ENCODE measurements at regions not wholly inside any gene's neighbourhood (a gene's known extent, or its start where the extent isn't known, plus 50 kb on each side); places are given as distances from the start of the nearest gene placed in this dataset.

DNA sequence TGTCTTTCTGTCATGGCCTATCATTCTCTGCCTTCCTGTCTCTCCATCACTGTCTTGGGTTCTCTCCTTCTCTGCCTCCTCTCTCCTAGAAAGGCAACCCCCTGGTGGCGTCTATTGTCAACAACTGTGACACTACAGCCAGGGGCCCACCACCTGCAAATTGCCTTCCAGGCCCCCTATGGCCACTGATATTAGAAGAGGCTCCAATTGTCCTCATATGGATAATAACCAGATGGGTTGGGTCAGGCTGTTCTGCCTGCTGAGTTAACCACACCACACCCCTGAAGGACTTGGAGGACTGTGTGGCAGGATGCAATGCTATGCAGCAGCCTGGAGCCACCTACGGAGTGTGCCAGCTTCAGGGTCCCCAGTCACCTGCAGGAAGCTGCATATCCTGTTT lies 665.0 kb downstream of the NTRK3 start:
- H3K4me1 ChIP-seq (ENCODE audit: insufficient read depth, low read length) = peaks cover under 1% of the 10 kb centered on the region
- Mint-ChIP-seq H3K9me3 (peaks cover 0 to 3% (median 1%) of the 10 kb centered on the region in 5 donors), H3K4me3 (no peak overlapping the region), H3K36me3 (no peaks in the 10 kb centered on the region), H3K27ac (peak overlapping the region in 1 of 8 donors; percentile 97), H3K4me1 (peaks cover 0 to 10% (median 6%) of the 10 kb centered on the region in 3 donors), H3K27me3 (peaks cover 0 to 6% of the 10 kb centered on the region in 2 donors)
- DNase-seq = no peak
- no peak overlapping the region for H3K4me3 ChIP-seq (ENCODE audit: low read length)
- no peak overlapping the region for H3K27ac ChIP-seq (ENCODE audit: low read depth, low read length)
- CTCF ChIA-PET = no interaction called here
- no peaks in the 10 kb centered on the region for H3K9me3 ChIP-seq (ENCODE audit: low read length)
- H3K27me3 ChIP-seq (ENCODE audit: insufficient read depth, low read length, poor library complexity, severe bottlenecking) = no peaks in the 10 kb centered on the region
- POLR2A ChIA-PET = no interaction called here
- no peaks in the 10 kb centered on the region for H3K36me3 ChIP-seq (ENCODE audit: insufficient read depth, low read length)

DNA sequence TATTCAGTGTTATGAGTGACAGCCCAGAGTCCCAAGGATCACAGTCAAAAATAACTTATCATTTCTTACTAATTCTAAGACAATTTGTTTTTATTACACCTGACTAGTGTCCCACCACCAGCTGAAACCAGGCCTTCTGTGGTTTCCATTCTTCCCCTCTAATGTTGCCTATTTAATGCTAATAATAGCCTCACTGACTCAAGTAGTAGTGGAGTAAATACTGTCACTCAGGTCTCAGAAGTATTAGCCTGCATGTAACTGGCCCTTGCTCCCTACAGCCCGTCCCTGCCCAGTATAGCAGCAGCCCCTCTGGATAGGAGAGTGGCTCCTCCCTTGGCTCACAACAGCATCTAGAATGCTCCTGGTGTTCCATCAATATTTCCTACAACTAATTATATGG lies 665.5 kb downstream of the NTRK3 start:
- no peak overlapping the region for H3K4me3 ChIP-seq (ENCODE audit: low read length)
- H3K27ac ChIP-seq (ENCODE audit: low read depth, low read length) = no peak overlapping the region
- no peak for DNase-seq
- CTCF ChIA-PET = no interaction called here
- H3K9me3 ChIP-seq (ENCODE audit: low read length) = no peaks in the 10 kb centered on the region
- H3K4me1 ChIP-seq (ENCODE audit: insufficient read depth, low read length) = no peaks in the 10 kb centered on the region
- Mint-ChIP-seq H3K9me3 (peaks cover 0 to 3% (median 1%) of the 10 kb centered on the region in 5 donors), H3K36me3 (no peaks in the 10 kb centered on the region), H3K4me1 (peaks cover 0 to 9% (median 3%) of the 10 kb centered on the region in 3 donors), H3K27ac (no peak overlapping the region), H3K27me3 (peaks cover 0 to 6% of the 10 kb centered on the region in 2 donors), H3K4me3 (no peak overlapping the region)
- no peaks in the 10 kb centered on the region for H3K36me3 ChIP-seq (ENCODE audit: insufficient read depth, low read length)
- POLR2A ChIA-PET = no interaction called here
- no peaks in the 10 kb centered on the region for H3K27me3 ChIP-seq (ENCODE audit: insufficient read depth, low read length, poor library complexity, severe bottlenecking)

DNA sequence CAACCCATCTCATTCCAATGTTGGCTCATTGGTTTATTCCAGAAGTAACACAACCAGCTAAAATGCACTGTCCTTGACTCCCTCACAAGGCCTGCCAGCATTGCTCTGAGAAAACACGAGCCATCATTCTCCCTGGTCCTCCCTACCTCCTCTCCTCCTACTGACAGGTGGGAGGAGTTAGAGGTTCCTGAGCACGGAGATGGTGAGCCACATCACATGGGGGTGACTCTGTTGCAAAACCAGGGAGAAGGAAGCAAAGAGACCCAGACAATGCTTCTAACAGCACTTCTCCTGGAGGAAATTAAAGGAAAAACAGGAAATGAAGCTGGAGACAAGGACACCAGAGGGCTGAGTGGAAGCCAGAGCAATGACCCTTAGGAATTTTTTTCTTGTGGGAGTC lies 667.4 kb downstream of the NTRK3 start:
- Histone ChIP-seq H3K9me3 (ENCODE audit: low read length) (no peaks in the 10 kb centered on the region), H3K27me3 (ENCODE audit: insufficient read depth, low read length, poor library complexity, severe bottlenecking) (no peaks in the 10 kb centered on the region), H3K4me1 (ENCODE audit: insufficient read depth, low read length) (no peaks in the 10 kb centered on the region), H3K27ac (ENCODE audit: low read depth, low read length) (no peak overlapping the region), H3K36me3 (ENCODE audit: insufficient read depth, low read length) (no peaks in the 10 kb centered on the region), H3K4me3 (ENCODE audit: low read length) (no peak overlapping the region)
- peaks cover 0 to under 1% (median 0%) of the 10 kb centered on the region in 3 donors for H3K4me1 Mint-ChIP-seq
- H3K27me3 Mint-ChIP-seq = peaks cover 0 to 6% of the 10 kb centered on the region in 2 donors
- CTCF ChIA-PET = no interaction called here
- POLR2A ChIA-PET = no interaction called here
- DNase-seq = no peak
- H3K27ac Mint-ChIP-seq = no peak overlapping the region
- no peaks in the 10 kb centered on the region for H3K36me3 Mint-ChIP-seq
- no peak overlapping the region for H3K4me3 Mint-ChIP-seq
- peaks cover 0 to 3% (median 1%) of the 10 kb centered on the region in 5 donors for H3K9me3 Mint-ChIP-seq

DNA sequence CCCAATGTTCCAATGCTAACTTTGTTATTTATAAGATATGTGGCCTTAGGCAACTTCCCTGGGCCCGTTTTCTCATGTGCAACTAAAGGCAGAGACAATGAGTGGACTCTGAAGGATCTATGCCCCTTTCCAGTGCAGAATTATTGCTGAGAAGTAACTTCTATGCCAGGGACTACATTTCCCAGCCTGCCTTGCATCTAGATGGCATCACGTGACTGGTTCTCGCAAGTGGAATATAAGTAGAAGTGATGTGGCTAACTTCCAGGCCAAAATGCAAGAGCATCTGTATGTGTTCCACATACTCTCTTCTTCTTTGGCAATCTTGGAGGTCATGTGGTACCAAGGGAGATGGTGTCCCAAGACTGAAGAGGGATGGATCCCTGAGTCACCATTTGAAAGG lies 674.4 kb downstream of the NTRK3 start:
- H3K9me3 ChIP-seq (ENCODE audit: low read length) = no peaks in the 10 kb centered on the region
- CTCF ChIA-PET = no interaction called here
- no peaks in the 10 kb centered on the region for H3K27me3 Mint-ChIP-seq

DNA sequence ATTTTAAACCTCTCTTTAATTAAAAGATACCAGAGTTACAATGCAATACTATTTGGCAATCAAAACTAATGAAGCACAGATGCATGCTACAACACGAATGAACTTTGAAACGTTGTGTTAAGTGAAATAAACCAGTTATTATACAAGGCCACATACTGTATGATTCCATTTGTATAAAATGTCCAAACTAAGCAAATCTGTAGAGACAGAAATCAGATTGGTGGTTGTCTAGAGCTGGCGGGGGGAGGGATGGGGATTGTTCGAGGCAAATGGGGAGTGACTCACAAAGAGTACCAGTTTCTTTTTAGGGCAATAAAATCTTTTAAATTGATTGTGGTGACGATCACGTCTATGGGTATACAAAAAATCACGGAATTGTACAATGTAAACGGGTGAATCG lies 677.0 kb downstream of the NTRK3 start:
- Histone ChIP-seq H3K4me3 (ENCODE audit: low read length) (no peak overlapping the region), H3K36me3 (ENCODE audit: insufficient read depth, low read length) (no peaks in the 10 kb centered on the region), H3K9me3 (ENCODE audit: low read length) (no peaks in the 10 kb centered on the region), H3K4me1 (ENCODE audit: insufficient read depth, low read length) (no peaks in the 10 kb centered on the region), H3K27me3 (ENCODE audit: insufficient read depth, low read length, poor library complexity, severe bottlenecking) (no peaks in the 10 kb centered on the region), H3K27ac (ENCODE audit: low read depth, low read length) (no peak overlapping the region)
- Mint-ChIP-seq H3K4me3 (no peak overlapping the region), H3K27ac (no peak overlapping the region), H3K9me3 (peaks cover 0 to 2% (median 0%) of the 10 kb centered on the region in 5 donors), H3K27me3 (no peaks in the 10 kb centered on the region), H3K4me1 (no peaks in the 10 kb centered on the region), H3K36me3 (no peaks in the 10 kb centered on the region)
- no peak for DNase-seq
- CTCF ChIA-PET = no interaction called here
- POLR2A ChIA-PET = no interaction called here

More for the DNA sequence above, 674.4 kb downstream of the NTRK3 start:
- Histone ChIP-seq H3K4me1 (ENCODE audit: insufficient read depth, low read length) (no peaks in the 10 kb centered on the region), H3K4me3 (ENCODE audit: low read length) (no peak overlapping the region), H3K36me3 (ENCODE audit: insufficient read depth, low read length) (no peaks in the 10 kb centered on the region), H3K27me3 (ENCODE audit: insufficient read depth, low read length, poor library complexity, severe bottlenecking) (no peaks in the 10 kb centered on the region), H3K27ac (ENCODE audit: low read depth, low read length) (no peak overlapping the region)
- Mint-ChIP-seq H3K4me1 (no peaks in the 10 kb centered on the region), H3K36me3 (no peaks in the 10 kb centered on the region), H3K27ac (no peak overlapping the region), H3K4me3 (no peak overlapping the region), H3K9me3 (peaks cover 0 to 2% (median 0%) of the 10 kb centered on the region in 5 donors)
- no peak for DNase-seq
- POLR2A ChIA-PET = no interaction called here

DNA sequence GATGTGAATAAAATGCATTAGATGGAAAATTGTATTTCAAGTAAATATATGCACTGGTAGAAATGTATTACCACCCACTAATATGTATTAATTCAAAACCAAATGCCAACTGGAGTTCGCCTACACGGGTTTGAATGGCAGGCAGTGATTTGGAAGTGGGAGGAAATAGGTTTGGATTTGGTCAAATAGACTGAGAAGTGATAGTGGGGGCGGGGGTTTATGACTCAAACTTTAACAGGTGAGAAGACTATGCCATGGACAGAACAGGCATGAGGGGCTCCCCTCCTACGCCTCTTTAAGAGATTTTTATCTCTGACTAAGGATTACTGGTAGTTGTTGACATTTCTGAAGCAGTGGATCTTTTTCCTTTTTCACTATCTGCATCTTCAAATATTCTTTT lies 677.8 kb downstream of the NTRK3 start:
- DNase-seq = no peak
- Mint-ChIP-seq H3K27ac (no peak overlapping the region), H3K9me3 (peaks cover 0 to 2% (median 0%) of the 10 kb centered on the region in 5 donors), H3K36me3 (no peaks in the 10 kb centered on the region), H3K4me1 (no peaks in the 10 kb centered on the region), H3K4me3 (no peak overlapping the region), H3K27me3 (no peaks in the 10 kb centered on the region)
- H3K27me3 ChIP-seq (ENCODE audit: insufficient read depth, low read length, poor library complexity, severe bottlenecking) = no peaks in the 10 kb centered on the region
- H3K4me1 ChIP-seq (ENCODE audit: insufficient read depth, low read length) = no peaks in the 10 kb centered on the region
- no peaks in the 10 kb centered on the region for H3K9me3 ChIP-seq (ENCODE audit: low read length)
- no peak overlapping the region for H3K27ac ChIP-seq (ENCODE audit: low read depth, low read length)
- ChIA-PET CTCF (no interaction called here), POLR2A (no interaction called here)
- no peak overlapping the region for H3K4me3 ChIP-seq (ENCODE audit: low read length)
- no peaks in the 10 kb centered on the region for H3K36me3 ChIP-seq (ENCODE audit: insufficient read depth, low read length)

DNA sequence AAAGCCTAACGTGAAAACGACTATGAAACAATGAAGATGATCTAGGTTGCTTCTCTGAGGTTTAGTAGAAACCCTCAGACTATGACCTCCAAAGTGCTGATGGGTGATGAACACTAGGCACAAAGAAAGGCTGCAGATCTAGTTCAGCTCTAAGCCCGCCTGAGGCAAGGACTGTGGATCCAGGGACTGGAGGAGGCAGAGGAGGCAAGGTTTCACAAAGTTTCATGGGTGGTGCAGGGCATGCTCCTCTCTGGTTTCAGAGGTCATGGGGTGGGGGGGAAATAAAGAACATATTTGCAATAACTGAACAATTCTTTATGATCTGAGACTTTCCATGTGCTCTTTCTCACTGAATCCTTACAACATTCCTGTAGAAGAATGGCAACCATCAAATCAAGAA lies 679.2 kb downstream of the NTRK3 start:
- CTCF ChIA-PET = no interaction called here
- peaks cover 0 to 2% (median 0%) of the 10 kb centered on the region in 5 donors for H3K9me3 Mint-ChIP-seq
- H3K27ac Mint-ChIP-seq = no peak overlapping the region

DNA sequence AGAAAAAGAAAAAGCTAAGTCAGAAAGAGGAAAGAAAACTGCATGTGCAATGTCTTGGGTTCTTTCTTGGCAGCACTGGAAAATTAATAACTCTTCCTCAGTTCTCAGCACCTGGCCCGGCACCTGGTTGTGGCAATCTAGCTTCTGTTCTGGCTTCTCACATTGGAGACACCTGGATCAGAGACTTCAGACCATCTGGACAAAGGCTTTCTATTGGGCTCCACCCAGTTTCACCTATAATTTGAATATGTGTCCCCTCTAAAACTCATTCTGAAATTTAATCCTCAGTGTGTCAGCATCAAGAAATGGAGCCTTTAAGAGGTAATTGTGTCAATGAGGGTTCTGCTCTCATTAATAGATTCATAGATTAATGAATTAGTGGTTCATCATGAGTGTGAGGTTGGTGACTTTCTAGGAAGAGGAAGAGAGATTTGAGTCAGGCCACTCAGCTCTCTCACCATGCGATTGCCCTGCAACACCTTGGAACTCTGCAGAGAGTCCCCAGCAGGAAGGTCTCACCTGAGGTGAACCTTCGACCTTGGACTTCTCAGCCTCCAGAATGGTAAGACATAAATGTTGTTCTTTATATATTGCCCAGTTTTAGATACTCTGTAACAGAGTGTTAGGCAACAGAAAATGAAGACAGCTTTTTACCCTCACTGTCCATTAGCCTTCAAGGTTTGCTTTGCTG lies 679.9 kb downstream of the NTRK3 start:
- Mint-ChIP-seq H3K27me3 (peaks cover 0 to 1% of the 10 kb centered on the region in 2 donors), H3K4me1 (no peaks in the 10 kb centered on the region), H3K4me3 (no peak overlapping the region), H3K27ac (no peak overlapping the region), H3K36me3 (no peaks in the 10 kb centered on the region), H3K9me3 (peaks cover 0 to 2% (median 0%) of the 10 kb centered on the region in 5 donors)
- Histone ChIP-seq H3K4me1 (ENCODE audit: insufficient read depth, low read length) (no peaks in the 10 kb centered on the region), H3K36me3 (ENCODE audit: insufficient read depth, low read length) (no peaks in the 10 kb centered on the region), H3K27ac (ENCODE audit: low read depth, low read length) (no peak overlapping the region), H3K4me3 (ENCODE audit: low read length) (no peak overlapping the region), H3K9me3 (ENCODE audit: low read length) (no peaks in the 10 kb centered on the region), H3K27me3 (ENCODE audit: insufficient read depth, low read length, poor library complexity, severe bottlenecking) (no peaks in the 10 kb centered on the region)
- DNase-seq = no peak
- POLR2A ChIA-PET = no interaction called here
- CTCF ChIA-PET = no interaction called here

More for the DNA sequence above, 679.2 kb downstream of the NTRK3 start:
- Mint-ChIP-seq H3K27me3 (peaks cover 0 to 1% of the 10 kb centered on the region in 2 donors), H3K4me1 (no peaks in the 10 kb centered on the region), H3K36me3 (no peaks in the 10 kb centered on the region), H3K4me3 (no peak overlapping the region)
- Histone ChIP-seq H3K27me3 (ENCODE audit: insufficient read depth, low read length, poor library complexity, severe bottlenecking) (no peaks in the 10 kb centered on the region), H3K4me1 (ENCODE audit: insufficient read depth, low read length) (no peaks in the 10 kb centered on the region), H3K9me3 (ENCODE audit: low read length) (no peaks in the 10 kb centered on the region), H3K36me3 (ENCODE audit: insufficient read depth, low read length) (no peaks in the 10 kb centered on the region), H3K4me3 (ENCODE audit: low read length) (no peak overlapping the region), H3K27ac (ENCODE audit: low read depth, low read length) (no peak overlapping the region)
- DNase-seq = no peak
- POLR2A ChIA-PET = no interaction called here
